AG08395 (cell line): ENCODE measurements at regions not wholly inside any gene's neighbourhood (a gene's known extent, or its start where the extent isn't known, plus 50 kb on each side); places are given as distances from the start of the nearest gene placed in this dataset.
"Not testable (repeated sequence)": the region's sequence is repeated elsewhere in the genome, so short reads cannot be mapped to it uniquely, and the experiment has no call there.

Experiments
- DNase-seq: peaks from one replicate; pipeline ENCODE4 v3.0.0; 2012; ENCODE audit warnings: mixed read lengths, low spot score

- DNase-seq: no peak
Measured at GRCh38 chr14:43692706-43693105, 814.4 kb downstream of the FSCB start.

GRCh38 chr14:43687921-43688320, 819.2 kb downstream of the FSCB start:
- no peak for DNase-seq

- DNase-seq: no peak
Measured at GRCh38 chr14:43677581-43677980, 829.5 kb downstream of the FSCB start.

GRCh38 chr14:43674273-43674672, 832.8 kb downstream of the FSCB start:
- DNase-seq: no peak

GRCh38 chr14:43671716-43672485, 835.2 kb downstream of the FSCB start:
- no peak for DNase-seq

- no peak for DNase-seq
Measured at GRCh38 chr14:43669355-43669754, 837.7 kb downstream of the FSCB start.

GRCh38 chr14:43665570-43666267, 841.4 kb downstream of the FSCB start:
- DNase-seq: no peak

GRCh38 chr14:43655194-43655593, 851.9 kb downstream of the FSCB start:
- DNase-seq: not testable (repeated sequence)

GRCh38 chr14:43651896-43652295, 855.2 kb downstream of the FSCB start:
- DNase-seq: no peak

- DNase-seq: no peak
Measured at GRCh38 chr14:43651185-43651787, 855.8 kb downstream of the FSCB start.

GRCh38 chr14:43649508-43649907, 857.6 kb downstream of the FSCB start:
- no peak for DNase-seq

GRCh38 chr14:43647302-43647701, 859.8 kb downstream of the FSCB start:
- DNase-seq: no peak

- DNase-seq: no peak
Measured at GRCh38 chr14:43640718-43641267, 866.3 kb downstream of the FSCB start.

- no peak for DNase-seq
Measured at GRCh38 chr14:43625294-43625693, 881.8 kb downstream of the FSCB start.

- no peak for DNase-seq
Measured at GRCh38 chr14:43621282-43621681, 885.8 kb downstream of the FSCB start.

GRCh38 chr14:43595096-43595772, 911.8 kb downstream of the FSCB start:
- no peak for DNase-seq

GRCh38 chr14:43591776-43592175, 915.3 kb downstream of the FSCB start:
- no peak for DNase-seq

GRCh38 chr14:43587183-43587582, 919.9 kb downstream of the FSCB start:
- DNase-seq: no peak

- DNase-seq: no peak
Measured at GRCh38 chr14:43579671-43580070, 927.4 kb downstream of the FSCB start.

- no peak for DNase-seq
Measured at GRCh38 chr14:43568022-43568421, 939.1 kb downstream of the FSCB start.

GRCh38 chr14:43548368-43548767, 958.7 kb downstream of the FSCB start:
- no peak for DNase-seq

- DNase-seq: not testable (repeated sequence)
Measured at GRCh38 chr14:43547596-43547995, 959.5 kb downstream of the FSCB start.
